Central memory CD8-positive, alpha-beta T cell (primary cell): ENCODE measurements at regions not wholly inside any gene's neighbourhood (a gene's known extent, or its start where the extent isn't known, plus 50 kb on each side); places are given as distances from the start of the nearest gene placed in this dataset.
A peak's percentile ranks its signal among the peaks of the same experiment; 100 is the strongest.
"Not testable (repeated sequence)": the region's sequence is repeated elsewhere in the genome, so short reads cannot be mapped to it uniquely, and the experiment has no call there.

Source experiments
- ATAC-seq: fragments of 150-1000 bp; cut with Tn5 transposase; replicated peaks from 2 replicates; pipeline ENCODE4 v1.10.0; 2022; ENCODE audit warnings: mild to moderate bottlenecking, moderate FRiP score, moderate number of reproducible peaks; ENCODE audit not compliant: poor library complexity, severe bottlenecking; ENCODE audit errors: extremely low read depth
- DNase-seq, 2 donors: peaks; one replicate each; pipeline ENCODE4 v3.0.0; 2021; ENCODE audit warnings: low spot score in 2 of 2
- H3K27ac Mint-ChIP-seq: one replicate; pipeline ENCODE4 v1.8.0; 2022; ENCODE audit warnings: low read depth, mild to moderate bottlenecking, moderate library complexity, mixed read lengths
- H3K27me3 Mint-ChIP-seq: one replicate; pipeline ENCODE4 v1.8.0; 2022; ENCODE audit warnings: mixed read lengths
- H3K36me3 Mint-ChIP-seq: one replicate; pipeline ENCODE4 v1.8.0; 2022; ENCODE audit warnings: mild to moderate bottlenecking, moderate library complexity, mixed read lengths; ENCODE audit not compliant: insufficient read depth
- H3K4me1 Mint-ChIP-seq: one replicate; pipeline ENCODE4 v1.8.0; 2022; ENCODE audit warnings: mixed read lengths
- H3K4me3 Mint-ChIP-seq: one replicate; pipeline ENCODE4 v1.8.0; 2022; ENCODE audit warnings: mild to moderate bottlenecking, moderate library complexity, mixed read lengths
- H3K9me3 Mint-ChIP-seq: one replicate; pipeline ENCODE4 v1.8.0; 2022; ENCODE audit warnings: mixed read lengths

DNA sequence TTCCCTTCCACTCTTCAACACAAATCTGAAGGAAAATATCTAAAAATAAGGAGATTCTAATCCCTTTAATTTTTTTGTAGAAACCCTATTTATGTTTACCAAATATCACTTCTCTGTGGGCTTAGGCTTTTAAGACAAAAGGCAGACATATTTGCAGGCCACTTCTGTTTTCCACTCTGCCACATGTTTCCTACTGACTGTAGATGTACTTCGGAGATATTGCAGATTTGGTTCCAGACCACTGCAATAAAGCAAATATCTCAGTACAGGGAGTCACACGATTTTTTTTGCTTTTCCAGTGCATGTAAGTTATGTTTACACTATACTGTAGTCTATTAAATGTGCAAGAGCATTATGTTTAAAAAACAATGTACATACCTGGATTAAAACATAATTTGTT is 219.0 kb downstream of the SREK1 start:
- Mint-ChIP-seq H3K4me3 (no peak overlapping the region), H3K27ac (no peak overlapping the region), H3K27me3 (peaks cover 49% of the 10 kb centered on the region), H3K4me1 (no peaks in the 10 kb centered on the region), H3K9me3 (no peaks in the 10 kb centered on the region), H3K36me3 (no peaks in the 10 kb centered on the region)
- DNase-seq (no peak), ATAC-seq (no peak)

- ATAC-seq (no peak), DNase-seq (no peak)
- H3K9me3 Mint-ChIP-seq, result no peaks in the 10 kb centered on the region
- no peak overlapping the region for H3K4me3 Mint-ChIP-seq
- no peaks in the 10 kb centered on the region for H3K36me3 Mint-ChIP-seq
- peaks cover 53% of the 10 kb centered on the region for H3K27me3 Mint-ChIP-seq
- H3K4me1 Mint-ChIP-seq, result no peaks in the 10 kb centered on the region
- H3K27ac Mint-ChIP-seq, result no peak overlapping the region
Observed at GRCh38 chr5:66364186-66364585, 220.1 kb downstream of the SREK1 start.

- DNase-seq, result no peak
- no peak for ATAC-seq
- no peaks in the 10 kb centered on the region for H3K4me1 Mint-ChIP-seq
- H3K4me3 Mint-ChIP-seq, result no peak overlapping the region
- H3K27me3 Mint-ChIP-seq, result peaks cover 53% of the 10 kb centered on the region
- H3K27ac Mint-ChIP-seq, result no peak overlapping the region
- H3K36me3 Mint-ChIP-seq, result no peaks in the 10 kb centered on the region
- no peaks in the 10 kb centered on the region for H3K9me3 Mint-ChIP-seq
Observed at GRCh38 chr5:66365981-66366380, 221.9 kb downstream of the SREK1 start.

DNA sequence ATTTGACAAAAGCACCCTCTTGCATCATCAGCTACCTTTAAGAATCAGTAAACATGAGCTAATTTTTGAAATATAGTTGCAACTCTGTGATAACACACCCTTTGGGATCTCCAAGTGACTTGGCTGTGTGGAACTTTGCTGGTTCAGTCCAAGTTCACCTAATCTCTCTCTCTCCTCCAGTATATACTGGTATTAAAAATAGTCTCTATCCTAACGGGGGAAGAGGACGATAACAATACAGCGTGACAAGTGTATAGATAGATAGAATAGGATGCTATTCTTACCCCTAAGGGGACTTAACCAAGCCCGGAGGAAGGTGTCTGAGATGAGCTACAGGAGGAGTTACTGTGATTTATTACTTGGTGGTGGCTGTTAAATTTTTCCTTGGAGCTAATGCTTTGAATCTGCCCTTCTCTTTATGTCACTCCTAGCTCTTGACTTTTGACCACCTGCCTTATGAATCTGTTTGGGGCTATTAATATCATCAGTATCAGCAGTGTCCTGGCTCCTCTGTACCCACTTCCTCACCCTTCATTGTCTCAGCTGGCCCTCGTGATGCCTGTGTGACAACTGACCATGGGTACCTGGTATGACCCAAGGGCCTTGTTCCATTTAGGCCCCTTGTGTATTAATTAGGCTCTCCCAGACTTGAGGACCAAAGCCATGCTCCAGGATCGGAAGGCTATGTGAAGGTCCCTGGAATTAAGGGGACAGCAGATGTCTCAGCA is 223.9 kb downstream of the SREK1 start:
- H3K27ac Mint-ChIP-seq, result no peak overlapping the region
- H3K36me3 Mint-ChIP-seq, result no peaks in the 10 kb centered on the region
- H3K4me3 Mint-ChIP-seq, result no peak overlapping the region

GRCh38 chr5:66368811-66369210 is 224.7 kb downstream of the SREK1 start:
- H3K9me3 Mint-ChIP-seq, result no peaks in the 10 kb centered on the region
- ATAC-seq (no peak), DNase-seq (no peak)
- no peaks in the 10 kb centered on the region for H3K36me3 Mint-ChIP-seq
- H3K27ac Mint-ChIP-seq, result no peak overlapping the region
- H3K4me1 Mint-ChIP-seq, result no peaks in the 10 kb centered on the region
- peaks cover 34% of the 10 kb centered on the region for H3K27me3 Mint-ChIP-seq
- no peak overlapping the region for H3K4me3 Mint-ChIP-seq

More for the DNA sequence above, 223.9 kb downstream of the SREK1 start:
- Mint-ChIP-seq H3K9me3 (no peaks in the 10 kb centered on the region), H3K27me3 (peaks cover 40% of the 10 kb centered on the region), H3K4me1 (no peaks in the 10 kb centered on the region)
- DNase-seq (no peak), ATAC-seq (no peak)

- Mint-ChIP-seq H3K4me3 (no peak overlapping the region), H3K4me1 (no peaks in the 10 kb centered on the region), H3K9me3 (peaks cover 6% of the 10 kb centered on the region), H3K27me3 (peaks cover 41% of the 10 kb centered on the region), H3K36me3 (no peaks in the 10 kb centered on the region), H3K27ac (no peak overlapping the region)
- ATAC-seq (no peak), DNase-seq (no peak)
Observed at GRCh38 chr5:66377747-66378146, 218.4 kb upstream of the MAST4 start.

DNA sequence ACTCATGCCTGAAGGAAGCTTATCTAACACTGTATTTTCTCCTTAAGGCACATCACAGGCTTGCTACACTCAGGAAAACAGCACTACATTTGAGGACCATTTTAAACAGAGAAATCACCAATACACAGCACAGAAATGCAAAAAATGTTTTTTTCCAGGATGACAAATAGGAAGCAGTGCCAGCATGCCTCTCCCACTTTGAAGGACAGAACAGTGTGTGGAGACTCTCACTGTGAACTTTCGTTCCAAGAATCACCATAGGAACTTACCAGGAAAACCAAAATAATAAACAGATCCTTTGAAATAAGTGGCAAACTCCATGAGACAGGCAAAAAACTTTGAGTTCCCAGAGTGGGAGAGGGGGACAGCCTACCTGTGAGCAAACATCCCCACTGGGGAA is 217.8 kb upstream of the MAST4 start:
- no peaks in the 10 kb centered on the region for H3K4me1 Mint-ChIP-seq
- no peak for ATAC-seq
- H3K27me3 Mint-ChIP-seq, result peaks cover 41% of the 10 kb centered on the region
- no peaks in the 10 kb centered on the region for H3K36me3 Mint-ChIP-seq
- no peak overlapping the region for H3K27ac Mint-ChIP-seq
- peaks cover 6% of the 10 kb centered on the region for H3K9me3 Mint-ChIP-seq
- no peak for DNase-seq
- no peak overlapping the region for H3K4me3 Mint-ChIP-seq

GRCh38 chr5:66382152-66382551 is 214.0 kb upstream of the MAST4 start:
- DNase-seq (no peak), ATAC-seq (no peak)
- peaks cover 27% of the 10 kb centered on the region for H3K27me3 Mint-ChIP-seq
- H3K36me3 Mint-ChIP-seq, result no peaks in the 10 kb centered on the region
- no peak overlapping the region for H3K4me3 Mint-ChIP-seq
- peak overlapping the region; percentile 62 for H3K27ac Mint-ChIP-seq
- H3K9me3 Mint-ChIP-seq, result peaks cover 6% of the 10 kb centered on the region
- H3K4me1 Mint-ChIP-seq, result no peaks in the 10 kb centered on the region

DNA sequence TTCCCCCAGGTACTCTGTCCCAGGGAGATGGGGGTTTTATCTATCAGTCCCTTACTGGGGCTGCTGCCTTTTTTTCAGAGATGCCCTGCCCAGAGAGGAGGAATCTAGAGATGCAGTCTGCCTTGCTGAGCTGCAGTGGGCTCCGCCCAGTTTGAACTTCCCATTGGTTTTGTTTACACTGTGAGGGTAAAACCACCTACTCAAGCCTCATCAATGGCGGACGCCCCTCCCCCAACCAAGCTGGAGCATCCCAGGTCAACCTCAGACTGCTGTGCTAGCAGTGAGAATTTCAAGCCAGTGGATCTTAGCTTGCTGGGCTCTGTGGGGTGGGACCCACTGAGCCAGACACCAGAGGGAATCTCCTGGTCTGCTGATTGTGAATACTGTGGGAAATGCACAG is 191.0 kb upstream of the MAST4 start:
- not testable (repeated sequence) for H3K36me3 Mint-ChIP-seq, H3K4me3 Mint-ChIP-seq, H3K4me1 Mint-ChIP-seq, DNase-seq, ATAC-seq, H3K27ac Mint-ChIP-seq
- peaks cover 85% of the 10 kb centered on the region for H3K27me3 Mint-ChIP-seq
- peaks cover 10% of the 10 kb centered on the region for H3K9me3 Mint-ChIP-seq

- DNase-seq (no peak), ATAC-seq (no peak)
- H3K9me3 Mint-ChIP-seq, result peaks cover 10% of the 10 kb centered on the region
- H3K4me1 Mint-ChIP-seq, result no peaks in the 10 kb centered on the region
- no peaks in the 10 kb centered on the region for H3K36me3 Mint-ChIP-seq
- peaks cover 73% of the 10 kb centered on the region for H3K27me3 Mint-ChIP-seq
- no peak overlapping the region for H3K4me3 Mint-ChIP-seq
- H3K27ac Mint-ChIP-seq, result no peak overlapping the region
Observed at GRCh38 chr5:66406761-66407336, 189.3 kb upstream of the MAST4 start.

DNA sequence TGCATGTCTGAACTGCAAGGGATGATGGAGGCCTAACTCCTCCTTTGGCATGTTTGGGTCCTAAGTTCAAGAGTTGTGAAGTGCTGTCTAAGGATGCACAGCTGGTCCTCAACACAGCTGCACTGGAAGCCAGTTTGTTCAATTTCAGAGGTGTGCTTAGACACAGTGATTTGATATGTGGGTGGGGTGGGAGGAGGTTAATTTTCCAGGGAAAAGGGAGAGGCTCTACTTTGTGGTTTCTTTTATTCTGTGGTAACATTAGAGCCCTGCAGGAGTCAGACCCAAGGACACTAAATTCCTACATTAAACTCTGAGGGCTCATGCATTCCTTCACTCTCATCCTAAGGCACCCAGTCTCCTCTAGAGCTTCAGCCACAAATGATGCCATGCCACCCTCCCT is 188.4 kb upstream of the MAST4 start:
- no peak for ATAC-seq
- Mint-ChIP-seq H3K9me3 (peaks cover 5% of the 10 kb centered on the region), H3K27me3 (peaks cover 64% of the 10 kb centered on the region), H3K27ac (no peak overlapping the region), H3K4me1 (no peaks in the 10 kb centered on the region), H3K36me3 (no peaks in the 10 kb centered on the region), H3K4me3 (no peak overlapping the region)
- DNase-seq, result no peak

DNA sequence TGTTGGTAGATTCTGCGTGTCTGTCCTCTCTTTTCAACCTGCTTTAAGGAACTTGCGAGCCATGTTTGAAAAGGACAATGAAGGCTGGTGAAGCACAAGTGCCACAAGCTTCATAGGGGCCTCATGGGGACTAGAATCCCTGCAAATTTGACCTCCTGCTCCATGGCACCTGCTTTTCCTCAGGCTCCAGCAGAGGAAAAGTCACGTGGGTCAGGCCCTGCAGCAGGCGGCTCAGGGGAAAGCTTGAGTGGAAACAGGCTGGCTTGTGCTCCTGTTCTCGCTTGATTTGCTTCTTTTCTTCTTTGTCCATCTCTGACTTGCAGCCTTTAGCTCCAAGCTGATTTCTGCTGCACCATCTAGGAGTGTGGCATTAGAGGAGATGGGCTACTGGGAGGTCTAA is 187.6 kb upstream of the MAST4 start:
- Mint-ChIP-seq H3K4me3 (no peak overlapping the region), H3K36me3 (no peaks in the 10 kb centered on the region), H3K9me3 (peaks cover 5% of the 10 kb centered on the region), H3K27me3 (peaks cover 56% of the 10 kb centered on the region), H3K4me1 (no peaks in the 10 kb centered on the region), H3K27ac (no peak overlapping the region)
- DNase-seq, result no peak
- no peak for ATAC-seq

DNA sequence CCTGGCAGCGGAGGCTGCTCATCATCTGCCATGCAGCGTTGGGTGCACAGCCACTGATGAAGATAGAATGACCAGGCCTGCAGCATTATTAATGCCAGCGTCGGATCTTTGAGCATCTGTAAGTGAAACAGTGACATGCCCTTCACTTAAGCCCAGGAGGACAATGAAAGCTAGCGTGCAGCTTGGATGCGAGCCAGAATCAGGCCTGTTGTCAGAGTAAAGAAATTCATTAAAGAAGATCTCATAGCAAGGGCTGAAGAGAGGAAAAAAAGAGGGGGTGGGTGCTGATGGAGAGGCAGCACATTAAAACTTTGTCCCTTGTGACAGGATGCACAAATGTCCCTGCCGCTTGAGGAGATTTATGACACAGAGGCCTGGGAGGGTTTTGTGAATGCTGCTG is 186.1 kb upstream of the MAST4 start:
- H3K27me3 Mint-ChIP-seq, result peaks cover 51% of the 10 kb centered on the region
- DNase-seq (no peak), ATAC-seq (no peak)
- no peaks in the 10 kb centered on the region for H3K4me1 Mint-ChIP-seq
- no peaks in the 10 kb centered on the region for H3K9me3 Mint-ChIP-seq
- no peak overlapping the region for H3K4me3 Mint-ChIP-seq
- no peaks in the 10 kb centered on the region for H3K36me3 Mint-ChIP-seq
- no peak overlapping the region for H3K27ac Mint-ChIP-seq
